ENCODE measurements at regions not wholly inside any gene's neighbourhood (a gene's known extent, or its start where the extent isn't known, plus 50 kb on each side); places are given as distances from the start of the nearest gene placed in this dataset.

DNA sequence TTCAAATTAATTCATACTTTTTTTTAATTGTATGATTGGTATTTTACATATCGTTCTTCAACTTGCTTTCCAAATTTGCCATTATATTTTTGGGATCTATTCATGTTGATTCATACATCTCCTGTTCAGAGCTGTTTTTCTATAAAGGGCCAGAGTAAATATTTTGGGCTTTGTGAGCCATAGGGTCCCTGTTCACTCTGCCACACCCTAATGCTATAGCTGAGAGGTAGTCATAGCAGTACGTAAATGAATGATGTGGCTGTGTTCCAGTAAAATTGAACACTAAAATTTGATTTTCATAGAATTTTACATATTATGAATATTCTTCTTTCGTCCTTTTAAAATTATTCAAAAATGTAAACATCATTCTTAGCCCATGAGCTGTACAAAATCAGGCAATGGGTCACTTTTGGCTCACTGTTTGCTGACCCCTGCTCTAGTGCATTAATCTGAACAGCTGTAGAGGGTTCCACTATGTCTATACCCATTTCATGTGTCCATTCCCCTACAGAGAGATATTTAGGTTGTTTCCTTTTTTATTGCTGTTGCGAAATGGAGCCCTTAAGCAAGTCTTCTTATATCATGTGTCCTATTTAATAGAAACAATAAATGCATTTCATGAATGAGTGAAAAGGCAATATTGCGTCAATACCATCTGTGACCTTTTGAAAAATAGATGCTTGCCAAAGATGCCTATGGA lies 136.4 kb upstream of the SALL4 start:
- Mint-ChIP-seq H3K4me1 (ENCODE audit: low read depth, unreplicated experiment) (peaks cover 6% of the 10 kb centered on the region), H3K27me3 (ENCODE audit: unreplicated experiment) (peaks cover 3% of the 10 kb centered on the region), H3K9me3 (ENCODE audit: unreplicated experiment) (no peaks in the 10 kb centered on the region), H3K36me3 (ENCODE audit: unreplicated experiment) (no peaks in the 10 kb centered on the region), H3K27ac (ENCODE audit: unreplicated experiment) (no peak overlapping the region), H3K4me3 (ENCODE audit: unreplicated experiment) (no peak overlapping the region)
- TF ChIP-seq, protein P1, sequence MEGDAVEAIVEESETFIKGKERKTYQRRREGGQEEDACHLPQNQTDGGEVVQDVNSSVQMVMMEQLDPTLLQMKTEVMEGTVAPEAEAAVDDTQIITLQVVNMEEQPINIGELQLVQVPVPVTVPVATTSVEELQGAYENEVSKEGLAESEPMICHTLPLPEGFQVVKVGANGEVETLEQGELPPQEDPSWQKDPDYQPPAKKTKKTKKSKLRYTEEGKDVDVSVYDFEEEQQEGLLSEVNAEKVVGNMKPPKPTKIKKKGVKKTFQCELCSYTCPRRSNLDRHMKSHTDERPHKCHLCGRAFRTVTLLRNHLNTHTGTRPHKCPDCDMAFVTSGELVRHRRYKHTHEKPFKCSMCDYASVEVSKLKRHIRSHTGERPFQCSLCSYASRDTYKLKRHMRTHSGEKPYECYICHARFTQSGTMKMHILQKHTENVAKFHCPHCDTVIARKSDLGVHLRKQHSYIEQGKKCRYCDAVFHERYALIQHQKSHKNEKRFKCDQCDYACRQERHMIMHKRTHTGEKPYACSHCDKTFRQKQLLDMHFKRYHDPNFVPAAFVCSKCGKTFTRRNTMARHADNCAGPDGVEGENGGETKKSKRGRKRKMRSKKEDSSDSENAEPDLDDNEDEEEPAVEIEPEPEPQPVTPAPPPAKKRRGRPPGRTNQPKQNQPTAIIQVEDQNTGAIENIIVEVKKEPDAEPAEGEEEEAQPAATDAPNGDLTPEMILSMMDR (IDR thresholded peaks at IDR 0.05; ENCODE audit: partially characterized antibody, unreplicated experiment): no peak
- DNase-seq: no peak

DNA sequence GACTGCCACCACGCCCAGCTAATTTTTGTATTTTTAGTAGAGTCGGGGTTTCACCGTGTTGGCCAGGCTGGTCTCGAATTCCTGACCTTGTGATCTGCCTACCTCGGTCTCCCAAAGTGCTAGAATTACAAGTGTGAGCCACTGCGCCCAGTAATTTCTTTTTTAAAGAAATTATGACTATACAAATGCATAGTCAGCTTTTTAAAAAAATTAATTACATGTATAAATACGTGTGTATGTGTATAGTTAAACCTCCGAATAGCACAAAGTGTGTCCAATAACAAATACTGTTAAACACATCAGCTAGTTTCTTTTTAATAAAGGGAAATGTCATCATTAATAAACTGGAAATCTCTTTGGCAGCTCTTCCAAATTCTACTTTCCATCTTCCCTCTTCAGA lies 135.5 kb upstream of the SALL4 start:
- TF ChIP-seq, protein P1 (IDR thresholded peaks at IDR 0.05; ENCODE audit: partially characterized antibody, unreplicated experiment): no peak
- no peaks in the 10 kb centered on the region for H3K36me3 Mint-ChIP-seq (ENCODE audit: unreplicated experiment)
- peaks cover 6% of the 10 kb centered on the region for H3K4me1 Mint-ChIP-seq (ENCODE audit: low read depth, unreplicated experiment)
- H3K27me3 Mint-ChIP-seq (ENCODE audit: unreplicated experiment): peaks cover 3% of the 10 kb centered on the region
- no peak overlapping the region for H3K4me3 Mint-ChIP-seq (ENCODE audit: unreplicated experiment)
- H3K9me3 Mint-ChIP-seq (ENCODE audit: unreplicated experiment): no peaks in the 10 kb centered on the region
- DNase-seq: no peak
- no peak overlapping the region for H3K27ac Mint-ChIP-seq (ENCODE audit: unreplicated experiment)

DNA sequence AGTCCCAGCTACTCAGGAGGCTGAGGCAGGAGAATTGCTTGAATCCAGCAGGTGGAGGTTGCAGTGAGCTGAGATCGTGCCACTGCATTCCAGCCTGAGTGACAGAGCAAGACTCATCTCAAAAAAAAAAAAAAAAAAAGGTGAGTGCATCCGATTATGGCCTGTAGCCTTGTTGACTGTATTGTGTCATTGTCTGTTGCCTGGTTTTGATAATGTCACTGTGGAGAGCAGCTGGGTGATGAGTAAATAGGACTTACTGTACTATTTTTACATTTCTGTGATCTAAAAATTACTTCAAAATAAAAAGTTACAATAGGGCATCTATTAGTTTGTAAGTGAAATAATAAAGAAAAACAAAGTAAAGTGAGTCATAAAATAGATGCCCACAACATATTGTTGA lies 134.1 kb upstream of the SALL4 start:
- Mint-ChIP-seq H3K27ac (ENCODE audit: unreplicated experiment) (no peak overlapping the region), H3K36me3 (ENCODE audit: unreplicated experiment) (no peaks in the 10 kb centered on the region), H3K27me3 (ENCODE audit: unreplicated experiment) (peaks cover under 1% of the 10 kb centered on the region), H3K9me3 (ENCODE audit: unreplicated experiment) (no peaks in the 10 kb centered on the region), H3K4me1 (ENCODE audit: low read depth, unreplicated experiment) (peaks cover 8% of the 10 kb centered on the region), H3K4me3 (ENCODE audit: unreplicated experiment) (no peak overlapping the region)
- TF ChIP-seq, protein P1 (IDR thresholded peaks at IDR 0.05; ENCODE audit: partially characterized antibody, unreplicated experiment): no peak
- DNase-seq: no peak

DNA sequence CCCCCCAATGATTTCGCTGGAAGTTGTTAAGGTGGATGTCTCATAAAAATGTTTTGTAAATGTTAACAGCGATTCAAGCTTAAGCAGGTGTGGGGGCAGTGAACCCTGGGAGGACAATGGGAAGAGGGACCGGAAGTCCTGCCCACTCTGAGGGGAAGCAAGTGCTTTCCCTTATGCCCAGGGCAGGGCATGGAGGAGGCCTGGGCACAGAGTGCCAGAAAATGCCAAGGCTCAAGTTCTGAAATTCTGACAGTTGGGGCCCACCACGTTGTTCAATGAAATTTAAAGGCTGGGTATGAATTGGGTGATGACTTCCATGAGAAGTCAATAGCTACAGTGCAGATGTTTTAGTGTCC lies 132.7 kb upstream of the SALL4 start:
- Mint-ChIP-seq H3K27me3 (ENCODE audit: unreplicated experiment) (no peaks in the 10 kb centered on the region), H3K9me3 (ENCODE audit: unreplicated experiment) (no peaks in the 10 kb centered on the region), H3K36me3 (ENCODE audit: unreplicated experiment) (no peaks in the 10 kb centered on the region), H3K27ac (ENCODE audit: unreplicated experiment) (no peak overlapping the region), H3K4me1 (ENCODE audit: low read depth, unreplicated experiment) (peaks cover 19% of the 10 kb centered on the region), H3K4me3 (ENCODE audit: unreplicated experiment) (no peak overlapping the region)
- TF ChIP-seq, protein P1 (IDR thresholded peaks at IDR 0.05; ENCODE audit: partially characterized antibody, unreplicated experiment): no peak
- DNase-seq: no peak

DNA sequence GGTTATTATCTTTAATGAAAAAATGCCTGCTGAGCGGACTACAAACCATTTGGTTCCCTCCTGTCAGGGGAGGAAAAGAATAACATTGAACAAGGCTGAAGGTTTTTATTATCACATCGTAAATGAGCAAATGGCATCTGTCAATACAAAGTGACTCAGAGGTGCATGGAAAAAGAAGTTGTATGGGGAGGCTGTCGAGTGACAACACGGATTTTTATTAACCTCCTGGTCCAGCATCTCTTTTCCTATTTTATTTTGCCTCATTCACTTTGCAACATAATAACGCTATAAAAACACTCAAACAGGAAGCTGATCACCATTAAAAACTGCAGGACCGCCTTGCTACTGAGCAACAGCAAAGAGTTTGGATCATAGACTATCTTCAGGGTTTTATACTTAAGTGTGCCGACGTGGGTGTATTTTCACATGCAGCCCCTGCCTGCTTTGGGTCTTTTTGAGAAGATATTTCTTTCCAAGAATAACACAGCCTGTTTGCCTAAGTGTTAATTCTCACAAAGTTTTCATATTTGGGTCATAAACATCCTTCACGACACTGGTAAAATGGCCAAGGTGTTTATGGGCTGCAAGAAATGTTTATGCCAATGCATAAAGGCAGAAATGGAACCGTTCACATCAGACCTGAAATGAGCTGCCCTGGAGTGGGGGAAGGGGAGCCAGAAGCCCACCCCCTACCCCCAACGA lies 132.1 kb upstream of the SALL4 start:
- H3K27ac Mint-ChIP-seq (ENCODE audit: unreplicated experiment): no peak overlapping the region
- H3K9me3 Mint-ChIP-seq (ENCODE audit: unreplicated experiment): no peaks in the 10 kb centered on the region
- H3K36me3 Mint-ChIP-seq (ENCODE audit: unreplicated experiment): no peaks in the 10 kb centered on the region
- no peak overlapping the region for H3K4me3 Mint-ChIP-seq (ENCODE audit: unreplicated experiment)
- no peaks in the 10 kb centered on the region for H3K27me3 Mint-ChIP-seq (ENCODE audit: unreplicated experiment)
- peaks cover 19% of the 10 kb centered on the region for H3K4me1 Mint-ChIP-seq (ENCODE audit: low read depth, unreplicated experiment)
- no peak for DNase-seq
- TF ChIP-seq, protein P1 (IDR thresholded peaks at IDR 0.05; ENCODE audit: partially characterized antibody, unreplicated experiment): no peak

All from glutamatergic neuron (in vitro differentiated cells).